Endothelial cell (in vitro differentiated cells): ENCODE measurements at regions not wholly inside any gene's neighbourhood (a gene's known extent, or its start where the extent isn't known, plus 50 kb on each side); places are given as distances from the start of the nearest gene placed in this dataset.
"Not testable (repeated sequence)": the region's sequence is repeated elsewhere in the genome, so short reads cannot be mapped to it uniquely, and the experiment has no call there.

ENCODE experiments used
- DNase-seq: peaks from one replicate; pipeline ENCODE4 v3.0.0; 2021; ENCODE audit warnings: low spot score
- H3K27ac Mint-ChIP-seq: one replicate; pipeline ENCODE4 v1.8.0; 2021; ENCODE audit warnings: mixed read lengths, inconsistent platforms; ENCODE audit not compliant: unreplicated experiment
- H3K27me3 Mint-ChIP-seq: one replicate; pipeline ENCODE4 v1.8.0; 2021; ENCODE audit warnings: mild to moderate bottlenecking, moderate library complexity, mixed read lengths, inconsistent platforms; ENCODE audit not compliant: unreplicated experiment
- H3K36me3 Mint-ChIP-seq: one replicate; pipeline ENCODE4 v1.8.0; 2021; ENCODE audit warnings: mild to moderate bottlenecking, low read depth, mixed read lengths, inconsistent platforms; ENCODE audit not compliant: unreplicated experiment
- H3K4me1 Mint-ChIP-seq: one replicate; pipeline ENCODE4 v1.8.0; 2021; ENCODE audit warnings: mild to moderate bottlenecking, mixed read lengths, inconsistent platforms; ENCODE audit not compliant: unreplicated experiment
- H3K4me3 Mint-ChIP-seq: one replicate; pipeline ENCODE4 v1.8.0; 2021; ENCODE audit warnings: mild to moderate bottlenecking, mixed read lengths, inconsistent platforms; ENCODE audit not compliant: unreplicated experiment
- H3K9me3 Mint-ChIP-seq: one replicate; pipeline ENCODE4 v1.8.0; 2021; ENCODE audit warnings: mixed read lengths, inconsistent platforms; ENCODE audit not compliant: unreplicated experiment
- CTCF ChIP-seq: fragments of 200-600 bp; sonication (generic); IDR thresholded peaks from one replicate; pipeline ENCODE4 v1.5.0; 2021; ENCODE audit warnings: antibody characterized with exemption; ENCODE audit not compliant: unreplicated experiment

GRCh38 chr2:242043538-242044312 lies 174.2 kb downstream of the RTP5 start:
- H3K27ac Mint-ChIP-seq = no peak overlapping the region
- peaks cover 7% of the 10 kb centered on the region for H3K4me1 Mint-ChIP-seq
- H3K4me3 Mint-ChIP-seq = no peak overlapping the region
- peaks cover 37% of the 10 kb centered on the region for H3K27me3 Mint-ChIP-seq
- DNase-seq = no peak
- TF ChIP-seq CTCF = no peak
- H3K9me3 Mint-ChIP-seq = no peaks in the 10 kb centered on the region
- H3K36me3 Mint-ChIP-seq = peaks cover 5% of the 10 kb centered on the region

- H3K36me3 Mint-ChIP-seq = peaks cover 5% of the 10 kb centered on the region
- H3K27ac Mint-ChIP-seq = no peak overlapping the region
- no peak for DNase-seq
Observed at GRCh38 chr2:242044313-242044590, 174.7 kb downstream of the RTP5 start.

GRCh38 chr2:242045596-242046144 lies 176.1 kb downstream of the RTP5 start:
- not testable (repeated sequence) for H3K4me1 Mint-ChIP-seq, DNase-seq, H3K4me3 Mint-ChIP-seq, H3K36me3 Mint-ChIP-seq, H3K9me3 Mint-ChIP-seq, H3K27ac Mint-ChIP-seq
- H3K27me3 Mint-ChIP-seq = peaks cover 37% of the 10 kb centered on the region

More at GRCh38 chr2:242044313-242044590, 174.7 kb downstream of the RTP5 start:
- Mint-ChIP-seq H3K27me3 (peaks cover 39% of the 10 kb centered on the region), H3K4me3 (no peak overlapping the region), H3K9me3 (no peaks in the 10 kb centered on the region), H3K4me1 (peaks cover 7% of the 10 kb centered on the region)
- no peak for TF ChIP-seq CTCF

DNA sequence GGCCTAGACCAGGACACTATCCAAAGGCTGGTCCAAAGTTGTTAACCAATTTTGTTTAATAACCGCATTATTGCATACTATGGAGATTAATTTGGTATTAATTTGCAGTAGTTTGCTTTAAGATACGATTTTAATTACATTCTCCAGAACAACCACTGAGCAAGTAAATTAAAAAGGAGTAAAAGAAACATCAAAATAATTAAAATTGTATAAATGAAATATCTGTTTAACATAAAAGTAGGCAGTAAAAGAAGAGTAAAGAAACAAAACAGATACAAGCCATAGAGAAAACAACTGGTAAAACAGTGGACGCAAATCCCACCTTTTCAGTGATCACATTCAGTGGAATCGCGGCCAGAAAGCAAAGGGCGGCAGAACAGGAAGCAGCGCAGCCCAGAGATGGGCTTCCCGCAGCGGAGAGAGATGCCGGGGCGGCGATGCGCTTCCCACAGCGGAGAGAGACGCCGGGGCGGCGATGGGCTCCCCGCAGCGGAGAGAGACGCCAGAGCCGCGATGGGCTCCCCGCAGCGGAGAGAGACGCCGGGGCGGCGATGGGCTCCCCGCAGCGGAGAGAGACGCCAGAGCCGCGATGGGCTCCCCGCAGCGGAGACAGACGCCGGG lies 176.8 kb downstream of the RTP5 start:
- DNase-seq = no peak
- Mint-ChIP-seq H3K36me3 (peaks cover 5% of the 10 kb centered on the region), H3K27ac (peak overlapping the region; percentile 38), H3K4me1 (peaks cover 7% of the 10 kb centered on the region), H3K27me3 (peaks cover 36% of the 10 kb centered on the region), H3K4me3 (peak overlapping the region; percentile 85), H3K9me3 (no peaks in the 10 kb centered on the region)
- TF ChIP-seq CTCF = no peak

DNA sequence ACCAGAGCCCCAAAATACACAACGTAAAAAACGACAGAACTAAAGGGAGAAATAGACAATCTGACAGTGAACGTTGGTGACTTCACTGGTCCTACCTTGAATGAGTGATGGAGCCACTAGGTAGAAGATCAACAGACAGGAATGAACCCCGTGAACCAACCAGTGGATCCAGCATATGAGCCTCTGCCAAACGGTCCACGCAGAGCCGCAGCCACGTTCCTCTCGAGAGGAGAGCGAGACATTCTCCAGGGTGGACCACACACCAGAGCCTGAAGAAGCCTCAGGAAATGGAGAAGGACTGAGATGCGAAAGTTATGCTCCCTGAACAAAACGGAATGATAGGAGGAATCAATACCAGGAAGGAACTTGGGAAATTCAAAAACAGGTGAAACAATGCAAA lies 178.4 kb downstream of the RTP5 start:
- no peak for DNase-seq
- Mint-ChIP-seq H3K36me3 (peaks cover 5% of the 10 kb centered on the region), H3K9me3 (no peaks in the 10 kb centered on the region), H3K4me1 (peaks cover 7% of the 10 kb centered on the region), H3K27me3 (peaks cover 30% of the 10 kb centered on the region), H3K4me3 (peak overlapping the region; percentile 38), H3K27ac (no peak overlapping the region)
- TF ChIP-seq CTCF = no peak
